HG02588 (cell line): ENCODE measurements at regions not wholly inside any gene's neighbourhood (a gene's known extent, or its start where the extent isn't known, plus 50 kb on each side); places are given as distances from the start of the nearest gene placed in this dataset.

ENCODE experiments used
- ATAC-seq: cut with Tn5 transposase; IDR thresholded peaks from one replicate; pipeline ENCODE4 v1.9.1; 2021; ENCODE audit warnings: mild to moderate bottlenecking, moderate library complexity; ENCODE audit not compliant: unreplicated experiment

- ATAC-seq = no peak
Measured at GRCh38 chr1:93746021-93746812, 64.6 kb upstream of the BCAR3 start.

GRCh38 chr1:93744299-93744988, 62.8 kb upstream of the BCAR3 start:
- peak; percentile 45 for ATAC-seq

- no peak for ATAC-seq
Measured at GRCh38 chr1:93743465-93743864, 61.8 kb upstream of the BCAR3 start.

GRCh38 chr1:93740601-93741031, 59.0 kb upstream of the BCAR3 start:
- ATAC-seq = no peak

- no peak for ATAC-seq
Measured at GRCh38 chr1:93740157-93740556, 58.5 kb upstream of the BCAR3 start.

GRCh38 chr1:93739472-93739871, 57.8 kb upstream of the BCAR3 start:
- ATAC-seq = no peak

GRCh38 chr1:93738926-93739325, 57.3 kb upstream of the BCAR3 start:
- ATAC-seq = no peak

- ATAC-seq = no peak
Measured at GRCh38 chr1:93738075-93738622, 56.5 kb upstream of the BCAR3 start.

GRCh38 chr1:93735722-93736121, 54.1 kb upstream of the BCAR3 start:
- ATAC-seq = no peak

- ATAC-seq = no peak
Measured at GRCh38 chr1:93734999-93735398, 53.4 kb upstream of the BCAR3 start.

GRCh38 chr1:93733340-93733739, 51.7 kb upstream of the BCAR3 start:
- no peak for ATAC-seq

GRCh38 chr1:93732514-93732913, 50.9 kb upstream of the BCAR3 start:
- no peak for ATAC-seq
